GM19328 (cell line): ENCODE measurements at regions not wholly inside any gene's neighbourhood (a gene's known extent, or its start where the extent isn't known, plus 50 kb on each side); places are given as distances from the start of the nearest gene placed in this dataset.
"Not testable (repeated sequence)": the region's sequence is repeated elsewhere in the genome, so short reads cannot be mapped to it uniquely, and the experiment has no call there.

Experiments
- ATAC-seq: cut with Tn5 transposase; IDR thresholded peaks from one replicate; pipeline ENCODE4 v1.9.1; 2021; ENCODE audit warnings: mild to moderate bottlenecking, moderate library complexity; ENCODE audit not compliant: unreplicated experiment

- no peak for ATAC-seq
These were observed 190.3 kb upstream of the TMEM196 start for GRCh38 chr7:19963695-19964094.

- ATAC-seq, result no peak
These were observed 185.0 kb upstream of the TMEM196 start for GRCh38 chr7:19958309-19958896.

- no peak for ATAC-seq
These were observed 184.2 kb upstream of the TMEM196 start for GRCh38 chr7:19957664-19958063.

- ATAC-seq, result not testable (repeated sequence)
These were observed 180.7 kb upstream of the TMEM196 start for GRCh38 chr7:19954166-19954565.

DNA sequence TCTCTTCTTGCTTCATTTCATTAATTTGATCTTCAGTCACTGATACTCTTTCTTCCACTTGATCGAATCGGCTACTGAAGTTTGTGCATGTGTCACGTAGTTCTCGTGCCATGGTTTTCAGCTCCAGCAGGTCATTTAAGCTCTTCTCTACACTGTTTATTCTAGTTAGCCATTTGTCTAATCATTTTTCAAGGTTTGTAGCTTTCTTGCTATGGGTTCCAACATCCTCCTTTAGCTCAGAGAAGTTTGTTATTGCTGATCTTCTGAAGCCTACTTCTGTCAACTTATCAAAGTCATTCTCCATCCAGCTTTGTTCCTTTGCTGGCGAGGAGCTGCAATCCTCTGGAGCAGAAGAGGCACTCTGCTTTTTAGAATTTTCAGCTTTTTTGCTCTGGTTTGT, 180.0 kb upstream of the TMEM196 start:
- ATAC-seq, result not testable (repeated sequence)

DNA sequence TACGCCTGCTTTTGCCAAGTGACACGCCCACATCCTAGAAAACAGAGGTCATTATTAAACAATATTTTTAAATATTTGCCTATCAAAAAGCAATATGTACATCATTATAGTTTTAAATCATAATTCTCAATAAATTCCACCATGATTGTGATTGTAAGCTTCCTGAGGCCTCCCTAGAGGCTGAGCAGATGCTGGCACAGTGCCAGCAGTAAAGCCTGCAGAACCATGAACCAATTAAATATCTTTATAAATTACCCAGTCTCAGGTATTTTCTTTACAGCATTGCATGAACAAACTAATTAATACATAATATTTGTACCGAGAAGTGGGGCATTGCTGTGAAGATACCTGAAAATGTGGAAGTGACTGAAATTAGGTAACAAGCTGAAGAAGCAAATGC, 174.7 kb upstream of the TMEM196 start:
- ATAC-seq, result no peak

DNA sequence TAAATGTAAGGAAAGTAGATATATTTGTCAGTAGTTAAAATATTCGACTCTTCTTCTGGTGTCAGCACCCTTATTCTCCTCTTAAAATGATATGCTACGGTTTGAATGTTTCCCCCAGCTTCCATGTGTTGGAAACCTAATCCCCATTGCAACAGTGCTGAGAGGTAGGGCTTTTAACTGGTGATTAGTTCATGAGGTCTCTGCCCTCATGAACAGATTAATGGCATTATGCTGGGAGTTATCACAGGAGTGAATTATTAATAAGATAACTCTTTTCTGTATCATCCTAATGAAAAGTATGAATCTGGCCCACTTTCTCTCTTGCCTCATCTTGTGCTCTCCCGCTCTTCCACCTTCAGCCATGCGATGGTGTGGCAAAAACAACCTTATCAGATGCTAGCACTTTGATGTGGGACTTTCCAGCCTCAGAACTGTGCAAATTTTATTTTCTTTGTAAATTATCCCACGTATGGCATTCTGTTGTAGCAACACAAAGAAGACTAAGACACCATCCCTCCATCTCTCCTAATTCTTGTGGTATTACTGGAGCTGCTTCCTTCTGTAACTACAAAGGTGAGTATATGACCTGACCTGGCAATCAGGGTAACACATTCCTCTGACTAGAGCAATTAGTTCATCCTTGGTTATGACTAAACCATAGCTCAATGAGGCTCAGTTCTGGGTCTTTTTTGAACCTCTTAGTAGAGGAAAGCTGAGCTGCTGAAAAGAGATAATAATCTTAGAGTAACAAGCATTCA, 171.1 kb upstream of the TMEM196 start:
- ATAC-seq, result no peak

DNA sequence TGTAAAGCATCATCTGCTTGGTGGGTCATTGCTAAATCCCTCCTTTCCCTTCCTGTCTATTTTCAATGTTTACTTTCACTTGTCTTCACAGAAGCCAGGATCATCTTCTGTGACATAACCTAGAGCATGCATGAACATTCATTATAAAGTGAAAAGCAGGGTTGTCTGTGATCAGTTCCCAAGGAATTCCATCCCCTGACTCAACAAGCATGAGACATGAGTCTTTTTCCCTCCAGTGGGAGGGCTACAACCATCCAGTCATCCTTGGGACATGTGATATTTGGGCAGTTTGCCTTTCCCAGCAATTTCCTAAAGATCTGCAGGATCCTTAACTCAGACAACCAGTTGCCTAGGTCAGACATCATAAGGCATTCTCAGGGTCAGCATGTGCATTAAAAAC, 166.3 kb upstream of the TMEM196 start:
- ATAC-seq, result no peak

- no peak for ATAC-seq
These were observed 159.3 kb upstream of the TMEM196 start for GRCh38 chr7:19932549-19933249.

DNA sequence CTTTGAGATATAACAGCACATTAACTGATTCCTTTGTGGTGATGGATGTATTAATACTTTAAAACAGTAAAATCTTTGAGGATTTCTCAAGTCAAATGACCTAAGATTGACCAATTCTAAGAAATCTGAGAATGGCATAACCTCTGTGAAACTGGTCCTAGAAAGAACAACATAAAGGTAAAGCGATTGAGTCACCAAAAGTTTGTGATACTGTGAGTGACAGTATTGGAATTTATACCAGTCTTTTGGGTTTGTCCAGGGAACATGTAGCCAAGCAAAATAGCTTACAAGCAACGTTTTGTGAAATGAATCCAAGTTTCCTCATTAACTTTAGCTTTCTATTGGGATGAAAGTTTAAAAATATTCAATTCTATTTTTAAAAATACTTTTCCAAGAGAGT, 157.4 kb upstream of the TMEM196 start:
- ATAC-seq, result no peak

DNA sequence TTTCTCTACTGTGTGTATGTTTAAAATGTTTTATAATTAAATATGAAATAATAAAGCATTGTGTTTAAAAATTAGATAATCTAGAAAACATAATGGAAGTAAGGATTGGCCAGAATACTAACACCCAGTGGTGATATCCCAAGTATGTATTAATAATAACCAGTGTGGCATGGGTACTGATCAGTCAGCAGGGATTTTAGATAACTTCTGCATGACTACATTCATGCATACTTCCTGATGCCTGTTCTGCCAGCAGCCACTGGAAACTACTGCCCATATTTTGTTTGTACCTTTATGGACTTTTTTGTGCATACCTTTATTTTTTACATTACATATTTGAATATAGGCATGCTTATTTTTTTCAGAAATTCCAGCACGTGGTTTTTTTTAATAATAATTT, 156.6 kb upstream of the TMEM196 start:
- no peak for ATAC-seq

GRCh38 chr7:19928247-19928646, 154.8 kb upstream of the TMEM196 start:
- ATAC-seq, result peak; percentile 81

DNA sequence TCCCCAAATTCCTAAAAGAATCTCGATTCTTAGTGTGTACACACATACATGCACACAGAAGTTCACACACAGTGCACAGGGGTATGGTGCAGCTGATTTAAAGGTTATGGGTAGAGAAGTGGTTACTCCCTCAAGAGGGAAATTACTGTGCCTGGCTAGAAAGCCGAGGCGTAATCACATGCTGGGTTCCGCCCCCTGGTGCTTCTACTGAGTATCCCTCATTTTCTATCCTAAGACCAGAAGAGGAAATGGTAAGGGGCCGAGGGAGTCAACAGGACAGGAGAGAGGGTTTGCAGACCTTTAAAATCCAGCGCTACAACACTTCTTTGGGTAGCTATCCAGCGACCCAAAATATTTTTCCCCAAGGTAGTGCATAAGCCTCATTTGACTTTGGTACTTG, 147.3 kb upstream of the TMEM196 start:
- ATAC-seq, result no peak

GRCh38 chr7:19920166-19920565, 146.7 kb upstream of the TMEM196 start:
- no peak for ATAC-seq

DNA sequence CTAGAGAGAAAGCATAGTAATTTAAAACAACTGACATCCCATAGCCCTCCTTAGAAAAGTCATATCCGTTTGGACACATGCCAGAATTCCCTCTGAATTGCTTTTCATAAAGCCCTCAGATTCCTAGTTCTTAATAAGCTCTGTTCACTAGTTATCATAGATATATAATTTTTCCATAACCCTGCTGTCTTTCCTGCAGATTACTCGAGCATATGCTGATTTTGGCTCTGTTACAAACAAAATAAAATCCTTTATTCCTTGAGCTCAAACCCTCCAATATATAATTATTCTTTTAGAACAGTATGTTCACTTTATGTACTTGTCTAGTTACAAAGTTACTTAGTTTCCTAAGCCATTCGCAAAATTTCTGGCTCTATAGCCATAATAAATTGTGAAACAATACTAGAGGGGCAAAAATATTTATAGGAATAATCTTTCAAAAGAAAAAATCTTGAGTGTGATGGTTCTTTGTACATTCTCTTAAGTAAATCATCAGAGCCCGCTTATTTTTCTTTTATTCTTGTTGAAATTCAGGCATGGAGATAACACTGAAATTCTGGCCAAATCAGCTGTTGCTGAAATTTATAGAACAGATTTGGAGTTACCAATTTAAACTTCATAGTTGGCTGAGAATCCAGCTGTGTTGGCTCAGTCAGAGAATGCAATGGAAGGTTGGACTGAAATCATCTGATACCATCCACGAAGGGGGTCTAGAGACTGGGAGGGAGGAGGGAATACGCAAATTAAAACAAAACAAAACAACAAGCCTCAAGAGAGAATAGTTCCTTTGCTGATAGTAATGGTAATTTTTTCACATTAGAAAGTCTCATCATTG, 146.1 kb upstream of the TMEM196 start:
- ATAC-seq, result no peak

GRCh38 chr7:19916046-19916445, 142.6 kb upstream of the TMEM196 start:
- ATAC-seq, result no peak

DNA sequence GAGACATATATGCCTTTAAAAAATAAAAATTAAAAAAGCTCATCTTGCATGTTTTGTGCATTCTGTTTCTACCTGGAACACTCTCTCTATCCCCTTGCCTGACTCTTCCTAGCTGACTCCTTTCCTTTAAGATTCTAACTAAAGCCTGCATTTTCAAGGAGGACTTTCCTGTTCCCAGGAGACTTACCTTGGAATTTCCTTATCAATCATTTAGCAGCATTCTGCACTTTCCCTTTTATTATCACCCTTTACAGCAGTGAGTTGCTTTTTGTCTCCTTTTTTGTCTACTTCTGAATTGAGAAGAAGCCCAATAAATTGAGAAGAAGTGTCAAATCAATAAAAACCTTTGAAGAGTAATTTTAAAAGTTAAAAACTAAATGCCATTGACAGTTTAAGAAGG, 142.2 kb upstream of the TMEM196 start:
- ATAC-seq, result no peak

- no peak for ATAC-seq
These were observed 141.4 kb upstream of the TMEM196 start for GRCh38 chr7:19914866-19915265.

- no peak for ATAC-seq
These were observed 126.7 kb upstream of the TMEM196 start for GRCh38 chr7:19900118-19900517.

GRCh38 chr7:19899529-19899928, 126.1 kb upstream of the TMEM196 start:
- no peak for ATAC-seq

GRCh38 chr7:19882893-19883292, 109.5 kb upstream of the TMEM196 start:
- not testable (repeated sequence) for ATAC-seq
